Stimulated activated naive B cell treated with anti-CD40 and anti-IgM and Interleukin-4, amounts not matched to agents 10 μg/mL and 1 μg/mL and 100 μg/mL, for 72 hours (primary cell): ENCODE measurements at regions not wholly inside any gene's neighbourhood (a gene's known extent, or its start where the extent isn't known, plus 50 kb on each side); places are given as distances from the start of the nearest gene placed in this dataset.

ENCODE experiments used
- ATAC-seq, 2 donors: fragments of 150-1000 bp; cut with Tn5 transposase; replicated peaks; 2 replicates each; pipeline ENCODE4 v1.10.0; 2021; ENCODE audit warnings: moderate library complexity in 1 of 2
- DNase-seq: peaks from one replicate; pipeline ENCODE4 v3.0.0; 2021
- H3K27ac Mint-ChIP-seq: one replicate; pipeline ENCODE4 v1.8.0; 2022; ENCODE audit warnings: mild to moderate bottlenecking, mixed read lengths
- H3K27me3 Mint-ChIP-seq, 2 donors: one replicate each; pipeline ENCODE4 v1.8.0; 2022; ENCODE audit warnings: mixed read lengths in 2 of 2
- H3K36me3 Mint-ChIP-seq, 2 donors: one replicate each; pipeline ENCODE4 v1.8.0; 2022; ENCODE audit warnings: mixed read lengths in 2 of 2, mild to moderate bottlenecking in 1 of 2
- H3K4me1 Mint-ChIP-seq, 2 donors: one replicate each; pipeline ENCODE4 v1.8.0; 2022; ENCODE audit warnings: mixed read lengths in 2 of 2, mild to moderate bottlenecking in 1 of 2
- H3K4me3 Mint-ChIP-seq, 2 donors: one replicate each; pipeline ENCODE4 v1.8.0; 2022; ENCODE audit warnings: mild to moderate bottlenecking in 2 of 2, mixed read lengths in 2 of 2, moderate library complexity in 1 of 2
- H3K9me3 Mint-ChIP-seq, 2 donors: one replicate each; pipeline ENCODE4 v1.8.0; 2022; ENCODE audit warnings: mixed read lengths in 2 of 2, mild to moderate bottlenecking in 1 of 2

DNA sequence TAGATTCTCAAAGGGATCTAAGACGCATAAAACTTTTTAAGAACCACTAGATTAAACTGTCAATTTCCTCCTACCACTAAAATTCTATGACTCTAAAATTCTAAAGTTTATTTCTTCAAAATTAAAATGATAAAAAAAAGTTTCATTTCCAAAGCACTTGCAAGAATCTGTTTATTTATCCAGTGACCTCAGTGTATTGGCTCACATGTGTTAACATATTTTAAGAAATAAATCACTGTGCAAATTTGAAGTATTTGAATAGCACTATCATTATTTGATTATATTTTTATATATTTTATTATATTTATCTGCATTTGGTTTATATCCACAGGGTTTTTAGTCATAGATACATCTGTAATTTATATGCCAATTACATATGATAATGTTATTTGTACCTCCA is 62.2 kb upstream of the SLC12A2 start:
- DNase-seq = no peak
- H3K4me3 Mint-ChIP-seq = no peak overlapping the region
- H3K9me3 Mint-ChIP-seq = peaks cover 0 to 2% of the 10 kb centered on the region in 2 donors
- no peaks in the 10 kb centered on the region for H3K27me3 Mint-ChIP-seq
- ATAC-seq = no peak
- no peak overlapping the region for H3K27ac Mint-ChIP-seq
- H3K4me1 Mint-ChIP-seq = peaks cover 2 to 10% of the 10 kb centered on the region in 2 donors
- H3K36me3 Mint-ChIP-seq = peaks cover 14 to 24% of the 10 kb centered on the region in 2 donors
